Renal pelvis (tissue), 1 donor: ENCODE measurements at regions not wholly inside any gene's neighbourhood (a gene's known extent, or its start where the extent isn't known, plus 50 kb on each side); places are given as distances from the start of the nearest gene placed in this dataset.
"Not testable (repeated sequence)": the region's sequence is repeated elsewhere in the genome, so short reads cannot be mapped to it uniquely, and the experiment has no call there.

ENCODE experiments used
- DNase-seq: peaks from one replicate; pipeline ENCODE4 v3.0.0-alpha.2; 2013

DNA sequence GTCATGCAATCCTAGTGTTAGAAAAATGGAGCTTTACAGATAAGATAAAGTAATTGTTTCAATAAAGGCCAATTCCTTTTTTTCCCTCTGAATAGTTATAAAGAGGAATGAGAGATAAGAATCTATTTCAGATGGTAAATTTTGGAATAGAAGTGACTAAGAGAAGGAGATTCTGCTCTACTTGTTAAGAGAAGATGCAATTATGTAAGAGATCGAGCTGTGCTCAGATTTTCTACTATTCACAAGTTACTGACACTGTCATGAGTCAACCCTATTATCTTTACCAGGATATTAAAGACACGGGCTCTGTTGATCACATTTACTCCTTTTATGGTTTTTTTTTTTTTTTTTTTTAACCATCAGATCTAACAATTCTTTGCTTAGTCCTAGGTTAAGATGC lies 511.3 kb downstream of the ARL4A start:
- no peak for DNase-seq

DNA sequence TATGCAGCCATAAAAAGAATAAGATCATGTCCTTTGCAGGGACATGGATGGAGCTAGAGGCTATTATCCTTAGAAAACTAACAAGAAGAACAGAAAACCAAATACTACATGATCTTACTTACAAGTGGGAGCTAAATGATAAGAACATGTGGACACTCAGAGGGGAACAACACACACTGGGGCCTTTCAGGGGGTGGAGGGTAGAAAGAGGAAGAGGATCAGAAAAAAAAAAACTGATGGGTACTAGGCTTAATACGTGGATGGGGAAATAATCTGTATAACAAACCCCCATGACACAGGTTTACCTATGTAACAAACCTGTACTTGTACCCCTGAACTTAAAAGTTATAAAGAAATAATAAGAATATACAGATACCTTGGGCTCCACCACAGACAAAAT lies 514.2 kb downstream of the ARL4A start:
- DNase-seq = no peak

DNA sequence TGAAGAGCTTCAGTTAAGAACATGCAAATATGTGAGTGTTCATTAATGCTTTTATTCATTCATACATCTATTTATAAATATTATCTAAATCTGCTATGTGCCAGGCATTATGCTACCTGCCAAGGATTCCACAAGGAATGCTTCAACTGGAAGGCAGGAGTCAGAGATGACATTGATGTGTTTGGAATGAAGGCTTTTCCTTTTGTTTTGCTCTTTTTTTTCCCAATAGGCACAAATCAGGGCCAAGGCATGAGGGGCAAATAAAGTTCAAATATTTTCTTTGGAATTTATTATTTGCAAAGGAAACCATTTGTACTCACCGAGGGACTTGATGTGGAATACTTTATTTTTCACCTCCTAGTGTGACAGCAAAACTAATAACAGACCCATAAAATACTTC lies 530.3 kb downstream of the ARL4A start:
- no peak for DNase-seq

DNA sequence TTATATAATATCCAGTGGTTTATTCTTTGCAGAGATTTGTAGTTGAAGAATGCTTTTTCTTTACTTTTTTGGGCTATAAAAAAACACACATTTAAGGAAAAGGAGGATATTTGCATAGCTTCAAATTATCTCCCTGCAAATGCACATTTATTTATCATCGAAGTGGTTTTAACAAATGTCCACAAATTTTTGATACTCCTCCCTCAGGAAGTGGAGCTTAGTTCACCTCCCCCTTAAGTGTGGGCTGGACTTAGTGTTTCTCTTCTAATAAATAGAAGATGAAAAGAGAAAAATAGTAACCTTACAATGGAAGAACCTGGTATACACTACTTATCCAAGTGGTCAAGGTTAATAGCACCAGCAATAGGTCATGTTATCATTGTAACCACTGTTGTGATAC lies 537.6 kb downstream of the ARL4A start:
- no peak for DNase-seq

DNA sequence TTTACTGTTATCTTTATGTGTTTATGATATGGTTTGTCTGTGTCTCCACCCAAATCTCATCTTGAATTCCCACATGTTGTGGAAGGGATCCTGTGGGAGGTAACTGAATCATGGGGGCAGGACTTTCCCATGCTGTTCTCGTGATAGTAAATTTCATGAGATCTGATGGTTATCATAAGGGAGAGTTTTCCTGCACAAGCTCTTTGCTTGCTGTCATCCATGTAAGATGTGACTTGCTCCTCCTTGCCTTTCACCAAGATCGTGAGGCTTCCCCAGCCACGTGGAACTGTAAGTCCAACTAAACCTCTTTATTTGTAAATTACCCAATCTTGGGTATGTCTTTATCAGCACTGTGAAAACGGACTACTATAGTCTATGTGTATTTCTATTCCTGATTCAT lies 539.0 kb downstream of the ARL4A start:
- no peak for DNase-seq

DNA sequence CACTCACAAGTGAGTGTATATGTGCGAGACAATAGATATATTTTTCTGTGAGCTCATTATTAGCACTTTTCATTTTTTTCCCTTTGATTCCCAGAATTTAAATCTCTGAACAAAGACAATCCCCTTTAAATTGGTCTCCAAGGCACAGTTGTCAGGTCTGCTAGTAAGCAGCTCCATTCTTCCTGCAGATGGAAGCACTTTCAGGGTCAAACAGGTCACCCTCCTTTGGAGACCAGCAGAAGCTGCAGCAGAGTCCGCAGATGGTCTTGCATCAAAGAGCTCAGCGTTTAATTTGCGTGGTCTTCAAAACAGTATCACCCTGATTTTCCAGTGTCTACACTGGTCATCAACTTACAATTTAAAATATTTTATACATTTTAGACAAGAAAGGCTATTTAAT lies 543.8 kb downstream of the ARL4A start:
- no peak for DNase-seq

DNA sequence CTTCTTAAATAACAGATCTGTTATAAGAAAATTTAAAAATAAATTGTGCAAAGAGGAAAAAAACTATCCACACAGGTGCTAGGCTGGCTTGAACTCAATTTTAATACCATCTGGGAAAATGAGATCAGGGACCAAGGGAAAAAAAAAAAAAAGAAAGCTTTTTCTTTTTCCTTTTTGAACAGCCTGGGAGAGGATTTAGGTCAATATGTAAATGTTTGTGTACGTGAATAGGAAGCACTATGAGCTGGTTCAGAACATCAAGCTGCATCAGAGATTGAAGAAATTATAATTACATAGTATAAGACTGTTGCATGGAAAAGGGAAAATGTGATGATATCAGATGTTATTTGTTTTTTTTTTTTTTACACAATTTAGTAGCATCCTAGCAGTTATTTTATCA lies 548.0 kb downstream of the ARL4A start:
- no peak for DNase-seq

DNA sequence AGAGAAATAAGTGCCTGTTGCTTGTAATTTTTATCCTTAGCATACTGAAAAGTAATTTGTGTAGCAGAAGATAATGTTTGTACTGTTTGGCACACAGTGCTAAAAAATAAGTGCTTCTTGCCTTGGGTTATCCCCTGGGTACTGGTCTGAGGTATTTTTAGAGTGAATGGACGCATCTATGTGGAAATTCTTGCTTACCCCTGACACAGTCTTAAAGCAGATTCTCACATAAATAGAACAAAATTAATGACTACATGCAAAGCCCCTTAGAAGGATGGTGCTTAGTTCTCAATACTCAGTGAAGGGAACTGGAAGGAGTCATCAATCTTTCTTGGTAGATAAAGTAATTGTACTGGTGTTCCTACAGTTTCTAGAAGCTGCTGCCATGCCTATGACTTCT lies 548.6 kb downstream of the ARL4A start:
- no peak for DNase-seq

DNA sequence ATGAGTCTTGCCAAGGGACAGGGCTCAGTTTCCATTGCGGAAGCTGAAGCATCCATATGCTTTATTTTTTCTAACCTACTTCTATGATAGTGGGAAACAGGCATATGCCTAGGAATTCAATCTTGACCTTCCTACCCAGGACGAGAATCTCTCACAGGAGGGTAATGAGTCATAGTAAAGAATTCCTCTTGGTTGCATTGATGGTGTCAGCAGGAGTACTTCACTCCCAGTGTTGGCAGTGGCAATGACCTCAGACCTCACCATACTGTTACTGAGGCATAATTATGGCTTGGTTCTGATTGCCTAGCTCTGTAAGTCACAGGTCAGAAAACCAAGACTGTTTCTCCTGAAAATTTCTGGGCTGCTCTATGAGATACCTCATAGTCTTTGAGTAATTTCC lies 552.9 kb downstream of the ARL4A start:
- no peak for DNase-seq

DNA sequence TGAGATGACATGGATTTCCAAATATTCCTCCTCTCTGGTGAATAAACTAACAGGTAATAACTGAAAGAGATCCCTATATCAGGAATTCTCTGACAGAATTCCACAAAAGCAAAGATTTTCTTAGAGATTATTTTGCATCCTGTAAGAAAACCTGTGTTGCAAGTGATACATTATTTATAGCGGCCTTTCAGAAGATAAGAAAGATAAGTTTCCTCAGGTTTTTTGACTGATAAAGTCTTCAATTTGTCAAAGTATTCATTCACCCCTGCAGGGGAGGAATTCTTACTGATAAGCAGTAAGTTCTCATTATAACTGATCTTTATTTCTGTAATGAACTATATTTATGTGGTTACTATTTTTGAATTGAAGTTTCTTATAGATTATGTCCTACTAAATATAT lies 554.0 kb downstream of the ARL4A start:
- no peak for DNase-seq

DNA sequence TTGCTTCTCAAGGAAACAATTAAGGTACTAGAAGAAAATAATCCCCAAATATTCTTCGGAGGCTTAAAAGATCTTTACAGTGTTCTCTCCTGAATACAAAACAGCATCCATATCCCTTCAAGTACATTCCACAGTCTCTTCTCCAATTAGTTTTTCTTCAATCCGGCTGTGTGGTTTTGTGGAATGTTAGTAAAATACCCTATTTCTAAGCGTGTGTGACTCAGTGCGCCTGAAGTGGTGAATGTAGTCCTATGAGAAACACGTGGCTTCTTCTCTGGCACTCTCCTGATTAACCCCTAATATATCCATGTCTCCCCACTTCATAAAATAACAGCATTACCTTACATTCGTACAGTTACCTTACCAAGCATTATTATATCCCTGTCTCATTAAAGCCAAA lies 570.2 kb downstream of the ARL4A start:
- DNase-seq = no peak

DNA sequence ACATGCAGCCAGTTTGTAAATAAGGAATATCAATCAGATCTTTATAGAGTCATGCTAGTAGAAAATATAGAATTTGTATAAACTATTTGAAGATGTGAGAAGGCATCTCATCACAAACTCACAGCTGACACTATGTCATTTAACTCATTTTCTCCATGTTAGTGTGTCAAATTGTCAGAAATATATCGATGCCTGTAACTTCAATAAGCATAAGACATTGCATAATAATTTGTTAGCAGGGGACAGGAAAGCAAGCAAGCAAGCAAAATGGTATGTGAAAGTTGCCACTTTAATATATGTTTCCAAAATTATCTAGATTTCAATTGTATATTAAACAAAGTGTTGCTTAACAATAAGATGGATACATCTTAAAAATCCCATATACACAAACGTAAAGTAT lies 571.0 kb downstream of the ARL4A start:
- DNase-seq = no peak

DNA sequence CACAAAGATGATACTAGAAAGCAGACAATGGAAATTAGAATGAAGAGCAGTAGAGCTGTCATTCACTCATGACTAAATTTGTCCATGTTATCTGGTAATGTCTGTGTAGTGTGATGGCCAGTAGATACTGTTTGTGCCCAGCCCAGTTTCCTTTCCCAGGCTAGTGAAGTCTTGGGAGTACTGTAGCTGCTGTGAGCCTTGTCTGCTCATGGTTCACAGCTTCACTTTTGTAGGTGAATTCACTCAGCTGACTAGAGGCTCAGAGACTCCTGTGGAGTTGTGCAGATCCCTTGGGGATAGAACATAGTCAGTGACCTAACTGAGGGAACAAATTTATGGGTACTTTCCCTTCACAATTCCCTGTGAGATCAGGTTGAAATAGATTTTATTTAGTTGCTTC lies 572.5 kb downstream of the ARL4A start:
- no peak for DNase-seq

DNA sequence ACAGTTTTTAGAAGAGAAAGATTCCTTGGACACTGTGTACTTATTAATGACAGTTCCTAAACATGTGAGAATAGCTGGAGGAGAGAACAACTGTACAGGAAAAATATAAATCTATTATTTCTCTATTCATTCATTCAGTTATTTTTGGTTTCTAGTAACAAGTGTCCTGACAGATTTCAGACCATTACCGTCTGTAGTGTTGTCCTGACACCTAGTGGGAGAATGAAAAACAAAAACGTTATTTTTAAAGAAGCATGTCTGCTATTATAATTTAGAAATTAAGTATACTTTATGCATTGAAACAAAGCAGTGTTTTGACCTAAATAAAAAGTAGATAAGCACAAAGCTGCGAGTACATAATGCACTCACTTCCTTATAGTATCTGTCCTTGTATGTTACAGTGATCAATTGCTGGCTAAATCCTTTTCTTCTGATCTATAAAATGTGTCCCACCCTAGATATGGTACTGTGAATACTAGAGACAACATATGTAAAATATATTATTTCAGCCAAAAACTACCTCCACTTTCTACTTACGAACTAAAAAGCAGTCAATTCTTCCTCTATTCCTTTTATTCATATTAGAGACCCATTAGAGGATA lies 575.6 kb downstream of the ARL4A start:
- peak; percentile 28 for DNase-seq

DNA sequence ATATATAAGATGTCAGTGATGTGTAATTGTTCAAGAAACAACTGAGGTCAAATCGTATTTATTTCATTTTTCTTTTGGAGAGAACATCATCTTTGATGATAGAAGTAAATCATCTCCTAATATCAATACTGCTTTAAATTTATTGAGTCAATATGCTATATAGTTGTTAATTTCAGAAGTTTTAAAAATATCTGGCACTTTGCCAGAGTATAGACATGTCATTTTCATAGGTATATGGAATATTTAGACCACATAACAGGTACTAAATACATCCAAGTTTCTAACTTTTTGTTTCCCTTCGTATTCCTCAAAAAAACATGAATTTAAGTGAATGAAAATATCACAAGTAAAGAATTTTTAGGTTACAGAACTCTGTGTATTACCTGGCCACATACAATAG lies 577.8 kb downstream of the ARL4A start:
- DNase-seq = no peak

DNA sequence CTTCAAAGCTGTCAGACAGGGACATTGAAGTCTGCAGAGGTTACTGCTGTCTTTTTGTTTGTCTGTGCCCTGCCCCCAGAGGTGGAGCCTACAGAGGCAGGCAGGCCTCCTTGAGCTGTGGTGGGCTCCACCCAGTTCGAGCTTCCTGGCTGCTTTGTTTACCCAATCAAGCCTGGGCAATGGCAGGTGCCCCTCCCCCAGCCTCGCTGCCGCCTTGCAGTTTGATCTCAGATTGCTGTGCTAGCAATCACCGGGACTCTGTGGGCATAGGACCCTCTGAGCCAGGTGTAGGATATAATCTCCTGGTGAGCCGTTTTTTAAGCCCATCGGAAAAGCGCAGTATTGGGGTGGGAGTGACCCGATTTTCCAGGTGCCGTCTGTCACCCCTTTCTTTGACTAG lies 586.8 kb downstream of the ARL4A start:
- not testable (repeated sequence) for DNase-seq

DNA sequence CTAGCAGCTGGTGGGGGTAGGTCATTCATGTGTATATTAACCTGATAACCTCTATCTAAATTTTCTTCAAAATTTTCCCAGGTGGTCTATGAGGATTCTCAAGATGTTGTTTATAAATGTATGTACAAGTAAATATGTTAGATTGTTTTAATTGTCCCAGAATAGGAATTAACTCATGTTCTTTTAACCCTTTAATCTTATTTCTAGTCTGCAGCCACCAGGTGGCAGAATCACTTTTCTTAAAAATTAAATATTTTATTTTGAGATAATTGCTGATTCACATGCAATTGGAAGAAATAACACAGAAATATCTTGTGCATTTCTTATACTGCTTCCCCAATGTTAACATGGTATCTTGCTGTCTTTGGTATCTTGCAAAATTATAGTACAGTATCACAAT lies 589.5 kb downstream of the ARL4A start:
- DNase-seq = no peak

DNA sequence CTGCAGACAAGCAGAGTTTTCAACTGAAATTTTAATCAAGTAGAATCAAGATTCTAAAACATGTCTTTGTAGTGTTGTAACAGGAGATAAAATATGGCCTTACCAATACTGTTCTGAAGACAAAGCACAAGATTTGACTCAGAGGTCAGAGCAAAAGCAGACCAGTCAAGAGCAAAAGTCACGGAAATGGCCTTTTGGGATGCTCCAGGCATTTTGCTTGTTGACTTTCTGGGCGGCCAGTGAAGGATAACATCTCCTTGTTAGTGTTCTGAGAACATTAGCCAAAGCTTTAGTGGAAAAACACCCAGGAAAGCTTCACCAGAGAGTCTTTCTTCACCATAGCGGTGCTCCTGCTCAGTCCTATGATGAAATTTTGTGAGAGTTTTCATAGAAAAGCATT lies 590.6 kb downstream of the ARL4A start:
- no peak for DNase-seq

DNA sequence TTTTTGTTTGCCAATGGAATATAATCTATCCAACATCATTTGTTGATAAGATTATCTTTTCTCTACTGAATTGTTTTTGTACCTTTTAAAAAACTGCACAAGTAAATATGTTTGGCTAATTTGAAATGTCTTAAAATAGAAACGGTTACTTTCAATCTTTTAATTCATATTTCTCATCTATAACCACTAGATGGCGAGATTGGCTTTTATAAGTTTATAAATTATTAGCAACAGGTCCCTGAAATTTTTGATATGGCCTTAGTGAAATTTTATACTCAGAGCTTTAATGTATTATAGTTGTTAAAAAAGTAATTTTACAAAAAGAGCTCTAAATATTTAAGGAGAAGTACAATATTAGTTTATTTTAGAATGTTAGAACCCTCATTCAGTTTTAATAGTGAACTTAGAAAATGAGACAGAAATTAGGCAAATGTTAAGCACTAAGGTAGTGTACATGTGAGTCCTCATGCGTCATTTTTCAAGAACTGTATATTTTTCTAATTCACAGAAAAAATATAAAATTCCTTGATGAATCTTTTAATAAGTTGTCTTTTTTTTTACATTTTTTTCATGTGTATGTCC lies 592.5 kb downstream of the ARL4A start:
- peak; percentile 9 for DNase-seq

DNA sequence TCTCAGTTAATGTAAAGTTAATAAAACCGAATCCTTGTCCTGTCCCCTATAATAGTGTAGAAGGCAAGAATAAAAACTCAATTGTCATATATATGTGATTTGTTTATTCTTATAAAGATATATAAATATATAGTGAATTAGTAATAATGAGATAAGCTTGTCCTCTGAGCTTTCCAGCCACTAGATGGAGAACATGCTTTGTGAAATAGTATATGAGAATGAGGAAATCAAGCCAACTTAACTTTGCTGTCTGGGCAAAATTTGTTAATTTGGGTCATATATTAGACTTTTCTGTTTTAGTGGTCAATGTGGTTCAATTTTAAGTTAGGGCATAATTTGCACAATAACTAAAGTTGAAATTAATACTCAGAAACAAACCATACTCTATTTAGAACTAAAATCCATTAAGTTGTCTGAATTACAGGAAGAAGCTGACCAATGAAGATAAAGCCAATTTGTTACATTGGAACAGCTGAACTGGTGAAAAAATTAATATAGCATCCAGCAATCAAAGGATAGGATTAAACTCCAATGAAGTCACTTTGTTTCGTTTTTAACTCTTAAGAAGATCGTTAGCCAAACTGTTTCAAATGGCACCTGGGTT lies 595.0 kb downstream of the ARL4A start:
- peak; percentile 16 for DNase-seq

DNA sequence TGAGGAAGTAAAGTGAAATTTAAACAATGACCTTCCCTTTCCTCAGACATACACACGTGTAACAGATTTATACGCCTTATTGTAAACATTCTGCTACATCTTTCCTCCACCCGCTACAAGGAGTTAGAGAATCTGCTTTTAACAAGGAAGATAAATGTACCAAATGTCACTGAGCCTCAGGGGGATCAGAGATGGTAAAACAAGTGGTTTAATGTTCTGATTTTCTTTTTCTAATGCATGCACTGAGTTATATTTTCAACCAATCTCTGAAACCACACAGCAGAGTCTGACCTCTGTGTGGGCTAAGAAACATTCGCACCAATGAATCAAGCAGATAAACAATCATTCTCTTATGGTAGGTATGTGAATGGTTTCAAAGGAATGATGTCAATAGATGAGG lies 599.5 kb downstream of the ARL4A start:
- no peak for DNase-seq

DNA sequence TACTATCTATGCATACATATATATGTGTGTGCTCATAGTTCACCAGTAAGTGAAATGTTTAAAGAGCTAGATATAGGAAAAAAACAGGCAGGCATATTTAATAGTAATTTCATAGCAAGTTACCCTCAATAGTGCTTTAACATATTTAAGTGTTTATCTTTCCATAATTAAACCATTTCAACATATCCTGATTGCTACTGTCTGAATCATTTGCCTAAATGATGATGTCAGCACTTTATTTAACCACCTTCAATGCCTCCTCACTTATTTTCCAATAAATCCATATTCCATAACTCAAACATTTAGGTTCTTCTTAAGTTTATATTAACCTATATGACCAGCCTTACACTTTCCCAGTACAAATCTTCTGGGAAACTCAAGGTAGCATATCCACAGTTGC lies 601.1 kb downstream of the ARL4A start:
- no peak for DNase-seq

DNA sequence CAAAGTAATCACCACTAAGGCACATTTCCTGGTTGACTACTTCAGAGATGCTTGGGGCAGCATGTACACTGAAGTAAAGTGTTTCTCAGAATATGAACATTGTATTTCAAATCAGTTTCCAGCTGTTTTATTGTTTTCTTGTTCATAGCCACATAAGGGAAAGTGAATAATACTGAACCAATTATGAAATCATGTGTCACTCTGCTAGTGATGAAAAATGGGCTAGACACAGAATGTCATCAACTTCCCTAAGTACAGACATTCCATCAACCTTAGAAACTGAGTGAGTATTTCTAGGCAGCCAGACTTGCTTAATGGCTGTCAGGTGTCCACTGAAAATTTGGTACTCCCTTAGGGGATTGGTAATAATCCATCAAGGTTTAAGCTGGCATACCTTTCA lies 603.5 kb downstream of the ARL4A start:
- DNase-seq = no peak
